Mucosa of gallbladder (tissue), 1 donor: ENCODE measurements at regions not wholly inside any gene's neighbourhood (a gene's known extent, or its start where the extent isn't known, plus 50 kb on each side); places are given as distances from the start of the nearest gene placed in this dataset.
"Not testable (repeated sequence)": the region's sequence is repeated elsewhere in the genome, so short reads cannot be mapped to it uniquely, and the experiment has no call there.

Experiments
- DNase-seq: peaks from one replicate; pipeline ENCODE4 v3.0.0-alpha.2; 2020; ENCODE audit warnings: low spot score
- donor health status: DM: no; HTN: no; CAD: no.

DNA sequence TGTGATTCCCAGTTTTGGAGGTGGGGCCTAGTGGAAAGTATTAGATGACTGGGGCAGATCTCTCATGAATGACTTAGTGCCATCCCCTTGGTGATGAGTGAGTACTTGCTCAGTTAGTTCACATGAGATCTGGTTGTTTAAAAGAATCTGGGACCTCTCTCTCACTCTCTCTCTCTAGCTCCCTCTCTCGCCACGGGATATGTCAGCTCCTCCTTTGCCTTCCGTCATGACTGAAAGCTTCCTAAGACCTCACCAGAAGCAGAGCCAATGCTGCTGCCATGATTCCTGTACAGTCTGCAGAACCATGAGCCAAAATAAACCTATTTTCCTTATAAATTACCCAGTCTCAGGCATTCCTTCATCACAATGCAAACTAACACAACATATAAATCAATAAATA lies 176.7 kb downstream of the PRELID2 start:
- no peak for DNase-seq

DNA sequence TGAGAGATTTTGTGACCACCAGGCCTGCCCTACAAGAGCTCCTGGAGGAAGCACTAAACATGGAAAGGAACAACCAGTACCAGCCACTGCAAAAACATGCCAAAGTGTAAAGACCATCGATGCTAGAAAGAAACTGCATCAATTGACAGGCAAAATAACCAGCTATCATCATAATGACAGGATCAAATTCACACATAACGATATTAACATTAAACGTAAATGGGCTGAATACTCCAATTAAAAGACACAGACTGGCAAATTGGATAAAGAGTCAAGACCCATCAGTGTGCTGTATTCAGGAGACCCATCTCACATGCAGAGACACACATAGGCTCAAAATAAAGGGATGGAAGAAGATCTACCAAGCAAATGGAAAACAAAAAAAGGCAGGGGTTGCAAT lies 182.4 kb downstream of the PRELID2 start:
- not testable (repeated sequence) for DNase-seq

DNA sequence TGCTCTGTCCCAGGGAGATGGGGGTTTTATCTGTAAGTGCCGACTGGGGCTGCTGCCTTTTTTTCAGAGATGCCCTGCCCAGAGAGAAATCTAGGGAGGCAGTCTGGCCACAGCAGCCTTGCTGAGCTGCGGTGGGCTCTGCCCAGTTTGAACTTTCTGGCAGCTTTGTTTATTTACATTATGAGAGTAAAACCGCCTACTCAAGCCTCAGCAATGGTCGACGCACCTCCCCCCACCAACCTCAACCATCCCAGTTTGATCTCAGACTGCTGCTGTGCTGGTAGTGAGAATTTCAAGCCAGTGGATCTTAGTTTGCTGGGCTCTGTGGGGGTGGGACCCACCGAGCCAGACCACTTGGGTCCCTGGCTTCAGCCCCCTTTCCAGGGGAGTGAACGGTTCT lies 188.0 kb downstream of the PRELID2 start:
- not testable (repeated sequence) for DNase-seq

DNA sequence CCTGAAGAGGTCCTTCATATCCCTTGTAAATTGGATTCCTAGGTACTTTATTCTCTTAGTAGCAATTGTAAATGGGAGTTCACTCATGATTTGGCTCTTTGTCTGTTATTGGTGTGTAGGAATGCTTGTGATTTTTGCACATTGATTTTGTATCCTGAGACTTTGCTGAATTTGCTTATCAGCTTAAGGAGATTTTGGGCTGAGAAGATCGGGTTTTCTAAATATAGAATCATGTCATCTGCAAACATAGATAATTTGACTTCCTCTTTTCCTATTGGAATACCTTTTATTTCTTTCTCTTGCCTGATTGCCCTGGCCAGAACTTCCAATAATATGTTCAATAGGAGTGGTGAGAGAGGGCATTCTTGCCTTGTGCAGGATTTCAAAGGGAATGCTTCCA lies 191.9 kb downstream of the PRELID2 start:
- DNase-seq: not testable (repeated sequence)

DNA sequence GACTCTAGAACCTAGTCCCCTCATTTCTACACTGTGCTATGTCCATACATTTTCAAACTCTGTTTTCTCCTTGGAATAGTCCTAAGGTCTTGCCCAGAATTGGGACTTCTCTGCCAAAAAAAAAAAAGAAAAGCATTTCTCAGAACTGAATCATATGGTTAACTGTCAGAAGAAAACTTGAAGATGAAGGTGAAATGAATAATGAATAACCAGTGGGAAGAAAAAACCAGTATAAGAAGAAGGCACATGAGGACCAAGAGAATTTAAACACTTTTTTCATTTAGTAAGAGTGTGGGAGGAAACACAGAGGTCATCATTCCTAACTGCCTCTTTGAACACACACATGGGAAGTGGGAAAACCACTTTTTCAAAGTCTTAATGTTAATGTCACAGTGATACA lies 197.7 kb downstream of the PRELID2 start:
- DNase-seq: no peak

- no peak for DNase-seq
These were observed 198.8 kb downstream of the PRELID2 start for GRCh38 chr5:145636371-145636770.

DNA sequence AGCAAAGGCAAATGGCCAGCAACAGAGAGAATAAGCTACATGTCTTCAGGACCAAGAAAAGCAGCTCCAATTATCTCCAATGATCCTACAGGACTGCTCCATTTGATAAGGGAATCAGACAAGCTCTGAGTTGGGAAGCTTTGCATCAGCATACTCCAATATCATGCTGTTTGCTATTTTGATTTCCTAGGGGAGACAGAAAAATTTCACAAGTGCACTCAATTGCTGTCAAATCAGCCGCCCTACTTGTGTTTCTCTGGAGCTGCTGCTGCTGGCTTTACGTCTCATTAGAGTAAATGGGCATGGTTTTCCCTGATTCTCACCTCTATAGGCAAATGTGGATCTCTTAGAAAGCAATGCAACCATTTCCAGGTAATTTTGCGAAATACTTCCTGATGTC lies 201.7 kb downstream of the PRELID2 start:
- DNase-seq: no peak

DNA sequence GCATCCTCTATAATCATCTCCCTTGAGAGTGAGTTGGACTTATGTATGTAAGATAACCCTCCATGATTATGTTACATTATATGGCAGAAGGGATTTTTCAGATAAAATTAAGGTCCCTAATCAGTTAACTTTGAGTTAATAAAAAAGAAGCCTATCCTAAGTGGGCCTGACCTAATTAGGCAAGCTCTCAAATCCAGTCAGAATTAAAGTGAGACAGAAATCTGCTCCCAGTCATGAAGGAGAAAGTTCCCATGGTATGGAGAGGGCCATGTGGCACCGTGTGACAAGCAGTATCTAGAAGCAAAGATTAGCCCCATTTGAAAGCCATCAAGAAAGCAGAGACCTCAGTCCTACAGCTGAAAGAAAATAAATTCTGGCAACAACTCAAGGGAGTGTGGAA lies 202.4 kb downstream of the PRELID2 start:
- no peak for DNase-seq

DNA sequence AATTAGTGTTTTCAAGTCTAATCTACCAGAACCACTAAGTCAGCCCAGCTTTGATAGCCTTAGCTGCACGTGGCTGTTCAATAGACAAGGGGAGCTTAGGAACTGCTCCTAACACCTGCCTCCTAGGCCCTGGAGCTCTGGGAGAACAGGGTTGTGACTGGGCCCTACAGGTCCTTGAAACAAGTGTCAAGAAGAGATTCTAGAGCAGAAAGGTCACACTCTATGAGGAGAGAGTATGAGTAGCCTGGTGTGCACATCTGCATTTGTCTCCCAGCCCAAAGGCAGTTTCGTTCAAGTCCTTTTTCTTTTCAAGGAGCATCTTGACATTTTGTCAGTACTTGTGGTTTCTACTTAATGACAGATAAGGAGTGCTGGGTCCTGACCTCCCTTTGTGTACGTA lies 206.1 kb downstream of the PRELID2 start:
- no peak for DNase-seq

GRCh38 chr5:145628525-145628924 lies 206.6 kb downstream of the PRELID2 start:
- no peak for DNase-seq

DNA sequence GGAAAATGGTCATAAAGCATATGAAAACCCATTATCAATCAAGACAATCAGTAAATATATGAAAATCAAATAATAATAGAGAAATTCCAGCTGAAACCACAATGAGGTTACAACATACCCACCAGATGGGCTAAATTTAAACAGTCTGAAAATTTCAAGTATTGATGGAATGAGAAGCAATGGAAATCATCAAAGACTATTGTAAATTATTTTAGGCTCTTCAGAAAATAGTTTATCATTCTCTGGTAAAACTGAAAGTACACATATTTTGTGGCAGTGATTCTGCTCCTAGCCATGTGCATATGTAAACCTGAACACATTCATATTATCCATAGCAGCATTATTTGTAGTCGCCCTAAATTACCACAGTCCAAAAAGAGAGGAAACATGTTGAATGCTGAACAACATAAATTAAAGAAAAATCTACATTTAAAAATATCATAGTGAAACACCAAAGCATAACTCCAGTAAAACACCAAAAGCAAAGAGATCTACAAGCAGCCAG lies 215.3 kb downstream of the PRELID2 start:
- no peak for DNase-seq

DNA sequence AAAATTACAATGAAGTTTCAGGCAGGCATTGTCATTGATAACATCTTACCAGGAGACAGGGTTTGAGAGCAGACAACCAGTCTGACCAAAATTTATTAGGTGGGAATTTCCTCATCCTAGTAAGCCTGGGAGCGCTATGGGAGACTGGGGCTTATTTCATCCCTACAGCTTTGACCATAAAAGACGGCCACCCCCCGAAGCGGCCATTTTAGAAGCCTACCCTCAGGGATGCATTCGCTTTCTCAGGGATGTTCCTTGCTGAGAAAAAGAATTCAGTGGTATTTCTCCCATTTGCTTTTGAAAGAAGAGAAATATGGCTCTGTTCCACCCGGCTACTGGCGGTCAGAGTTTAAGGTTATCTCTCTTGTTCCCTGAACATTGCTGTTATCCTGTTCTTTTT lies 218.4 kb downstream of the PRELID2 start:
- DNase-seq: not testable (repeated sequence)

DNA sequence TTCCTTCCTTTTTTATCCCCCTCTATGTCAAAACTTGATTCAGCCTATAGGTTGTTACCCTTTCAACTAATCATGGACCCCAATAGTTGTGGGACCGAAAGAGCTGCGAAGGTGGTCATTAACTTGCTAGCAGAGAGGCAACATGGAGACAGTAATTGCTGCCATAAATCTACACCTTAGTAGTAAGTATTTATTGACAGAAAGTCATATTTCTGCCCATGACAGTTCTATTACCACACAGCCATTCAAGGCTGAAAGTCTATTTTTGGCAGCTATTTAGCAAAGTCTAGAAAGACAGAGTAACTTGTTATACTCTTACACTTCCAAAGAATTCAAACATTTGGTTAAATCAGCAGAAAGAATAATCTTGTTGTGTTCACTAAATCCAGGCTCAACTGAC lies 236.2 kb downstream of the PRELID2 start:
- no peak for DNase-seq

DNA sequence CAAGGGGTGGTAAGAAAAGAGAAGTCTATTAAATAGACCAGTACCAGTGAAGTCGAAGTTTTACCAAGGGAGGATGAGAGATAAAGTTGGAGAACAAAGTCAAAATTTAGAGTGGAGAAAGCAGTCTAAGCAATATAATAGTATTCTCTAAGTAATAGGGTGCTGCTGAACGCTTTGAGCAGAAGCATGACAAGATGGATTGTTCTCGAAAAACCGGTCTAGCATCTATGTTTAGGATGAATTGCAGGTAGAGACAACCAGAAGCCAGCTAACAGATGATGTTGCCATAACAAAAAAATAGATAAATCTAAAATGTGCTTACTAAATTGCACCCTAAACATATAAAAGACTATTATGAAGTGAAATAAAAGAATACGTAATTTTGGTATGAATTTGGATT lies 237.0 kb downstream of the PRELID2 start:
- no peak for DNase-seq

DNA sequence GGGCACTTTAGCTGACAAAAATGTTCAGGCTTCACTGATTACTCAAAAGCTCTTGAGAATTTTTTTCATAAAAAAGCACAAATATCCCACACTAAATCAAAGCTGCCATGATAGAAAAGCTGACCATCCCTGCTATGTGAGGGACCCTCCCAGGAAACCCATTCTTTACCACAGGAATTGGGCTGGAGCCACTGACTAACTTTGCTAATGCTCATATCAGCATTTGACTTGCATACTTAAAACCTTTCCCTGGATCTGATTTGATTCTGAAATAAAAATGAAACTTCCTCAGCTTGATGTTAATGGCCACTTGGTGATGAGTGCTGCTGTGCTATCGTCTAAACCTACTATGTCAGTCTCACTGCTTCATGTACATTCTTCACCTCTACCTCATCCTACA lies 243.6 kb downstream of the PRELID2 start:
- no peak for DNase-seq

GRCh38 chr5:145589063-145589462 lies 246.1 kb downstream of the PRELID2 start:
- no peak for DNase-seq

- DNase-seq: no peak
These were observed 246.6 kb downstream of the PRELID2 start for GRCh38 chr5:145588558-145588957.

DNA sequence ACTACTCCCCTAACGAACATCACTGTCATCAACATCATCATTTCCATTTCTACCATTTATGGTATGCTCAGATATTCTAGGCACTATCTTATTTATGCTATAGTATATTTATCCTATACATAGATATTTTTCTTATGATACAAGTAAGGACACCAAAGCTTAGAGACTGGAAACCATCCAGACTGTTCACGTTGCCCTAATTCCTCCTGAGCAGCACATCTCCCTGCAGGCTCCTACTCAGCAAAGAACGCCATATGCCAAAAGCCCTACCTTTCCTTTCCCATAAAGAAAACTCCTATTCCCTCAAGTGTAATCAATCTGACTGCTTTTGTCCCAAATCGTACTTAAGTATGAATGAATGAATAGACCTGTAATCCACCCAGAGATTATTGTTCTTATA lies 247.0 kb downstream of the PRELID2 start:
- no peak for DNase-seq

GRCh38 chr5:145587710-145588109 lies 247.4 kb downstream of the PRELID2 start:
- DNase-seq: no peak

DNA sequence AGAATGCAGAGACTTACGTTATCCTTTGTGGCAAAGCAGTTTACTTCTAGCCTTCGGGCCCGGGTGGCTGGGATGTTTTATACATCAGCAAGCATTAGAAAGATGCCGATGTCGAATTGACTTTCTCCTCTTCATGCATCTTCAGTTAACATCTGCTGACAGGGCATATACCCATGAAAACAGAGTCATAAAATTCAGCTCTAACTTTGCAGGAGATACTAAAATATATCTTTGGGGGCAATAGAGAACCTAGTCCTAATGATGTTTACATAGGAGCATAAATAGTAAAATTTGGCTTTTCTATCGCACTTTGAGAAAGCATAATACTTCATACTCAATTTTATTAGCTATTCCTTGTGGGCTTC lies 247.9 kb downstream of the PRELID2 start:
- DNase-seq: no peak

GRCh38 chr5:145586661-145587307 lies 248.4 kb downstream of the PRELID2 start:
- DNase-seq: no peak

DNA sequence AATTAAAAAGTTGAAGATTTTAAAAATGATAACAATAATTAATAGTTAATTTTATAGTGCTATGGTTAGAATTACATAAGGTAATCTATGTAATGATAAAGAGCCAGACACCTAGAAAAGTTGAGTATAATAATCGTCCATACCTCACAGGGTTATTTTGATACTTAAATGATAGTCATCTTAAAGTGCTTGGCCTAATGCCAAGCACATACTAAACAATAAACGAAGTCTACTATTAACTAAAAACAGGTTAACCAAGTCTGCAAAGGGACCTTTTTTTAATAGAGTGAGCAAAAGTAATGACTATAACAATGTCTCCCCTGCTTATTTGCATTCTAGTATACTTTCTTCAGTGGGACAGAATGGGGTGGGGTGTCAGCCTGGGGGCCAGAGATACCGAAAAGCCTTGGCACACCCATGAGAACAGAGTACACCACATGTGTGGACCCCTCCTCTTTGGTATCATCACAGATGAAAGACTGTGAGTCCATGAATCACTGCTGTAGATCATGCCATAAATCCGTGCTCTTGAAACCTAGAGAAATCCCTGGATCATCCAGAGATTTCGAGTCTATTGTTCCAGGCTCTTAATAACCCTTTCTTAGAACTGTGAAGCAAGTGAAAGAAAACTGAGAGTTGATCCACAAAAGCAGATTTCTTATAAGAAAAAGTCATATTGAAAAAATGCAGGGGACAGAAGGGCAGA lies 249.5 kb downstream of the PRELID2 start:
- DNase-seq: no peak

DNA sequence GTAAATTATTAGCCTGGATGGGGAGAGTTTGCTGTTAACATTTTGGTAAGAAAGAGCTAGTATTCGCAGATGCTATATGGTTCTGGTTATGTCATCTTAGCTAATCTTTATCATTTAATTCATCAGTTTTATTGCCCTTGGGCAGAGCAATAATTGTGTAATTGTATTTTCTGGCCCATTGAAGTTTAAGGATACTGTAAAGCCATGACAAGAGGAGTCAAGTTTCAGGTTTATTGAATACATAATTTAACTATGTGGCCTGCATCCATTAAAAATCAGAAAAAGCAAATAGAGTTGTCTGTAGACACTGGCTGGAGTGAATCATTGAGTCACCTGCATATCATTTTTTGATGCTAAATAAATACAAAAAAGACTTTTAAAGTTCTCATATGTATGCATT lies 255.8 kb downstream of the PRELID2 start:
- DNase-seq: no peak
